GM18519 (cell line): ENCODE measurements at regions not wholly inside any gene's neighbourhood (a gene's known extent, or its start where the extent isn't known, plus 50 kb on each side); places are given as distances from the start of the nearest gene placed in this dataset.

Experiments
- ATAC-seq: cut with Tn5 transposase; IDR thresholded peaks from one replicate; pipeline ENCODE4 v1.9.1; 2021; ENCODE audit warnings: mild to moderate bottlenecking, moderate library complexity; ENCODE audit not compliant: unreplicated experiment, low FRiP score

DNA sequence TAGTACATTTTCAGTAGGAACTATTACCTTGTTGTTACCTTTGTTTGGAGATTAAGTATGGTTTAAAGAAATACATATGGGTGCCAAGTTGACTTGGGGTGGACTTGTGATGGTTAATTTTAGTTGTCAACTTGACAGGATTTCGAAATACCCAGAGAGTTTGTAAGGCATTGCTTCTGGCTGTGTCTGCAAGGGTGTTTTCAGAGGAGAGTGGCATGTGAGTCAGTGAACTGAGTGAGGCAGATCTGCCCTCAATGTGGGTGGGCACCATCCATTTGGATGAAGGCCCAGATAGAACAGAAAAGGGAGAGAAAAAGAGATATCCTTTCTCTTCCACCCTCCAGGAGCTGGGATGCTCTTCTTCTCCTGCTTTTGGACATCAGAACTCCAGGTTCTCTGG is 315.5 kb downstream of the GPATCH2 start:
- ATAC-seq: no peak

DNA sequence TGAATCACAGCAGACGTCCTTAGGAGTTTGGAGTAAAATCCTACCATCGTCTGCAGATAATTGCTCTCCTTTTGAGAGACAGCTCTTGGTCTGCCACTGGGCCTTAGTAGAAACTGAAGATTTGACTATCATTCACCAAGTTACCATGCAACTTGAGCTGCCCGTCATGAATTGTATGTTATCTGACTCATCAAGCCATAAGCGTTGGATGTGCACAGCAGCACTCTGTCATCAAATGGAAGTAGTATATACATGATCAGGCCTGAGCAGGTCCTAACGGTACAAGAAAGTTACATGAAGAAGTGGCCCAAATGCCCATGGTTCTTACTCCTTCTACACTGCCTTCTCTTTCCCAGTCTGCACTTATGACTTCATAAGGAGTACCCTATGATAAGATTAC is 317.8 kb downstream of the GPATCH2 start:
- no peak for ATAC-seq

GRCh38 chr1:217311766-217312165 is 319.1 kb downstream of the GPATCH2 start:
- peak; percentile 47 for ATAC-seq

DNA sequence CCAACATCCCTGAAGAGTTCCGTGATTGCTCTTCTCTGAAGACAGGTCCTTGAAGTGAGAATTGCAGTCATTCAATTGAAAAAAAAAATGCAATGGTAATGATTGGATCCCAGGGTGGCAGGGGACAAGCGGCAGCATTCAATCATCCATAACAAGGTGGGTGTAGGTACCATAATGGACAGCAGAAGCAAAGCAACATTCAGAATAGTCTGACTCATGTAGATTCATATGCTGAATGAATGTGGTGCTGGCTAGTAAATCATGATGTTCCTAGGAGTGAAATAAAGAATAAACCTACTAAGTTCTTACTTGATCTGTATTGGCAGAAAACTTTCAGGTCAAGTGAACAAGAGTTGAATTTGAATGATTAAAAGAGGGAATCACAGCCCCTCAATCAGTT is 319.6 kb downstream of the GPATCH2 start:
- no peak for ATAC-seq

GRCh38 chr1:217281332-217281731 is 349.6 kb downstream of the GPATCH2 start:
- ATAC-seq: no peak

DNA sequence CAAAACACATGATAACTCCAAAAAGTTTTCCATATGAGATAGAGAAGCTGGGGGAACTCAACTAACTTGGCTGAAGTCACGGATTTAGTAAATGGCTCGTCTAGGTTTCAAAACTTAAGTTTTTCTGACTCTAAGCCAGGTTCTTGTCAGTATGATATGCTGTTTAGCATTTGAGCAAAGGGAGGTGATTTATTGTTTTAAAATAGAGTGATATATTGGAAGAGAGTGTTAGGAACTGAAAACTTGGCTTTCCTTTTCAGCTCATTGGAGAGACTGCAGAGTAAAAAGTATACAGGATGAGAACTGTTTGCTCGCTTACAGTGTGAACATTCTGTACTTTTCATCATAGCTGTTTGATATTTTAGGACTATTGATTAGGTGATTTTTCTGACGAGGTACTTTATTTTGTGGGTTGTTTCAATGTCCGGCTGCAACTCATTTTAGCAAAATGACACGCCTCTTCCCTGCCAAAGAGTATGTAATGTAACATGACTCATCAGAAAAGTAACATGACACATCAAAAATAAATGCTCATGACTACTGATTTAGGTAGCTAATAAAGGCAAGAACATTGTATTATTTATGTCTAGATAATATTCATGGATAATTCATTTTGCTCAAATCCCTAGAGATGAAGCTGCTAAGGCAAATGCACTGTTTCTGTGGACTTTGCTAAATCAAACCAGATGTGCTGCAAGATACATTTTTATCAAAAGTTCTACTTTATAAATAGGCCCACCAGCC is 355.1 kb downstream of the GPATCH2 start:
- no peak for ATAC-seq

GRCh38 chr1:217274927-217275654 is 355.8 kb downstream of the GPATCH2 start:
- no peak for ATAC-seq

DNA sequence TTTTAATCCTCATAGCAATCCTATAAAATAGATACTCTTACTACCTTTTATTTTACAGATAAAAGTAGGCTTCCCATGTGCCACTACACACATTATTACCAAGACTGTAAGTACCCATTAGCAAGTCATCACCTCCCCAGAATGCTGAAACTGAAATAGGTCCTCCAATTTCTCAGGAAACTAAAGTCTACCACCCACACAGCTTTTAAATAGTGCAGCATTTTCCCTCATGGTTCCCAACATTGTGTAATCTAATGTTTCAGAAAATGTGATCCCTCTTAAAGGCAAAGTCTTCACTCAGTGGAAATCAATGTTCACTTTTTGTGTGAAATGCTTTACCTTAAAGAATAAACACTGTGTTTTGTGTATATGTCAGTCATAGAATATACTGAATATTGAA is 356.5 kb downstream of the GPATCH2 start:
- no peak for ATAC-seq

GRCh38 chr1:217273866-217274265 is 357.0 kb downstream of the GPATCH2 start:
- ATAC-seq: no peak

GRCh38 chr1:217272385-217272784 is 358.5 kb downstream of the GPATCH2 start:
- no peak for ATAC-seq

DNA sequence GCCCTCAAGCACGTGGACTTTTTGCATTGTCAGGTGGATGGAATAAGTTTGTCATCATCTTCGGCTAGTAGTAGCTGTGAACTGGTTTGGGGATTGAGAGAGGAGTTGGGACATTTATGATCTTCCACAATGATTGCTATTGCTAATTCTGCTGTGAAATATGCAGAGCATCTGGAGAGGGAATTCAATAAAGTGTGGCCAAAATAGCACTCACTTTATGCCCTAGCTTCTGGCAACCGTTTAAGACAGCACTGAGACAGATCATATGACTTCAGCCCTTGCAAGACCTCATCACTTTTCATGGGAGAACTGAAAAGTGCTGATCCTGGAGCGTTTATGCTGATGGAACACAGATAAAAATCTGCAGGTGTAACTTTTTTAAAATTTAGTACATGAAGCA is 360.8 kb downstream of the GPATCH2 start:
- ATAC-seq: no peak

DNA sequence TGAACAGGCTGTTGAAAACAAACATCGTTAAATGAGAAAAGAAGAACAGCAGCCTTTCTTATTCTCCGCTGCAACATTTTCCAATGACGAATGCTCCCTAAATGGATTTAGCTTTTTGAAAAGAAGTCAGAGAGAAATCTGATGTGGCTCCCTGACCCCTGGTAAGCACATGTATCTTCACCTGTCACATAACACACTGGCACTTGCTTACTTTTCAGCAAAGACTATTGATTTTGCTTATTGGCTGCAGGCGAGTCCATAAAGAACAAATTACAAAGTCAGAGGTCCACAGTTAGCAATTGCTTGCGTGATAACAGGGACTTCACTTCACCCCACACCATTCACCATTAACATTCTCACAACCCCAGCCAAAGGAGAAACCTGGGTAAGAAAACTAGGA is 362.8 kb downstream of the GPATCH2 start:
- ATAC-seq: no peak

GRCh38 chr1:217261636-217262035 is 369.3 kb downstream of the GPATCH2 start:
- ATAC-seq: no peak

- no peak for ATAC-seq
These were observed 370.2 kb downstream of the GPATCH2 start for GRCh38 chr1:217260676-217261075.

DNA sequence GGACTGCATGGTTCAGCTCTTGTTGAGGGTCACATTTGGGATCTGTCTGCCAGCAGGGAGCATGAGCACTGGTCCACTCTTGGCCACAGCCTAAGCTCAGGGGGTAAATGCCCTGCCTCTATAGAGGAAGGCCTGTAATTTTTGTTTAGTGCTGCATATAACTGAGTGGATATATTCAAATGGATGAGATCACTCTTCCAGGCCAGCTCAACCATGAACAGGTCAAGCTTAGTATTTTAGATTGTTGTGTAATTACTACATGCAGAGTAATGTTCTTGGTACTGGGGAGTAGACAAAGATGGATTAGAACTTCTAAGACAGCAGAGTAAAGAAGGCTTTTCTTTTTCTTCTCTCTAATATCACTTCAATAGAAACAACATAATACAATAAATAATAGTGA is 376.9 kb downstream of the GPATCH2 start:
- no peak for ATAC-seq

GRCh38 chr1:217253351-217253750 is 377.5 kb downstream of the GPATCH2 start:
- no peak for ATAC-seq

- no peak for ATAC-seq
These were observed 379.8 kb downstream of the GPATCH2 start for GRCh38 chr1:217251121-217251520.

DNA sequence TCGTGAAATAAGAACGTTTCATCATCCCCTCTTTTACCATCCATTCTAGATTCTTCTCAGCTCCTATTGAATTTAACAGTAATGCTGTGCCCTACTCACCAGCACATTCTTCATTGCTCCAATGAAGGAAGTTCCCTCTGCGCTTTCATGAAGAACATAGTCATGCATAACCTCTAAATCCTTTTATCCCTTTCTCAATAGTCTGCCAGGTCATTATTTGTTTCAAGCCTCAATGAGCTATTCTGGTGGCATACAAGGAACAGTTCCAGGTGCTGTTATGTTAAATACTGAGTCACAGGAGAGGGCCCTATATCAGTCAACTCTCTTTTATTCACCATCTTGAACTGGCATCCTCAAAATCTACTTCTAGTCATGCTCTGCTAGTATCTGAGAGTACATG is 381.0 kb downstream of the GPATCH2 start:
- ATAC-seq: no peak

DNA sequence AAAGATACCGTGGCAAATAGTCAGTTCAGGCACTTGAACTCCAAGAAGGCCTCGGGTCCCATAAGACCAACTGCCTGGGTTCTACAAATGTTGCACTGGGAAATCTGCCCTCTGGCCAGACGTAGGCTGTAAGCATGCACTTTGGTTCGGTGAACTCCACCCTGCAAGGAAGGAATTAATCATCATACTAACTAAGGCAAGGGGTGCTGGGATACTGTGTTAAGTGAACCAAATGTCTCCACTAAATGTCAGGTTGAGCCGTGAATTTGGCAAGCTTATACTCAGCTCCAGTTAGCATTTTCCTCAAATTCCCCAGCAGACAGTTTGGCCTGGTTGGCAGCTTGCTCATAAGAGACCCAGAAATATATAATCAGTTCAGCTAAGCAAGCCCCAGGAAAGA is 385.9 kb downstream of the GPATCH2 start:
- no peak for ATAC-seq

GRCh38 chr1:217240656-217241055 is 390.2 kb downstream of the GPATCH2 start:
- ATAC-seq: no peak

DNA sequence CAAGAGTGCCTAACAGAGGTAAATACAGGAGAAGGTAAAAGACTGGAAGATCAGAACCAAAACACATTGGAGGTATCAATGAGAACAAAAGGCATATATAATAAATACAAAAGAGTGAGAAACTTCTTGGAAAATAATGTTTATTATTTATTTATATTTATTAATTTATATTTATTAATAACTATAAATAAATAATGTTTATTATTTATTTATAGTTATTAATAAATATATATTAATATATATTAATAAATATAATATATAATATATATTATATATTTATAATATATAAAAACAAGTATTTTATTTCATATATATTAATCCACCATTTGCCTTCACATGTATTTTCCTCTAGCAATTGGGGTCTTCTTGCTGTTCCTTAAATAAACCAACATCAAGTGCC is 391.9 kb downstream of the GPATCH2 start:
- ATAC-seq: no peak

- no peak for ATAC-seq
These were observed 400.5 kb downstream of the GPATCH2 start for GRCh38 chr1:217230412-217230811.
